Spleen (tissue), 11 donors: ENCODE measurements at regions not wholly inside any gene's neighbourhood (a gene's known extent, or its start where the extent isn't known, plus 50 kb on each side); places are given as distances from the start of the nearest gene placed in this dataset.

Source experiments
- DNase-seq: peaks from one replicate; pipeline ENCODE4 v3.0.0-alpha.2; 2020
- H3K27ac ChIP-seq, 8 donors: fragments of 200-600 bp; sonication (generic) in 7 of 8; 1 replicate in 4 of 8; 2 replicates in 4 of 8; pipeline versions ENCODE4 v1.5.0 to v1.8.0; 2016 to 2021; ENCODE audit warnings: inconsistent platforms in 4 of 8, mild to moderate bottlenecking in 4 of 8, moderate library complexity in 1 of 8
- H3K27me3 ChIP-seq, 7 donors: fragments of 200-600 bp; sonication (generic) in 6 of 7; replicated peaks in 1 of 7; 1 replicate in 4 of 7; 2 replicates in 3 of 7; pipeline versions ENCODE4 v1.5.0 to v1.8.0; 2016 to 2021; ENCODE audit warnings: inconsistent platforms in 3 of 7, mild to moderate bottlenecking in 1 of 7
- H3K36me3 ChIP-seq, 6 donors: fragments of 200-600 bp; sonication (generic) in 5 of 6; 1 replicate in 4 of 6; 2 replicates in 2 of 6; pipeline versions ENCODE4 v1.5.0 to v1.8.0; 2016 to 2021; ENCODE audit warnings: inconsistent platforms in 2 of 6
- H3K4me1 ChIP-seq, 6 donors: fragments of 200-600 bp; sonication (generic) in 5 of 6; 1 replicate in 3 of 6; 2 replicates in 3 of 6; pipeline versions ENCODE4 v1.5.0 to v1.8.0; 2016 to 2021; ENCODE audit warnings: inconsistent platforms in 3 of 6
- H3K4me3 ChIP-seq, 8 donors: fragments of 200-600 bp; sonication (generic) in 7 of 8; 1 replicate in 4 of 8; 2 replicates in 4 of 8; pipeline versions ENCODE4 v1.5.0 to v1.8.0; 2016 to 2021; ENCODE audit warnings: inconsistent platforms in 4 of 8, mild to moderate bottlenecking in 4 of 8, moderate library complexity in 2 of 8
- H3K9me3 ChIP-seq, 8 donors: fragments of 200-600 bp; sonication (generic) in 7 of 8; 1 replicate in 4 of 8; 2 replicates in 4 of 8; pipeline versions ENCODE4 v1.5.0 to v1.8.0; 2016 to 2021; ENCODE audit warnings: inconsistent platforms in 4 of 8
- CTCF ChIP-seq, 11 experiments: fragments of 200-600 bp in 7 of 11; fragments of 450-650 bp in 4 of 11; sonication (generic) in 4 of 11; IDR thresholded peaks in 8 of 11; conservative IDR thresholded peaks in 3 of 11; 1 replicate in 7 of 11; 2 replicates in 4 of 11; pipeline versions ENCODE4 v1.4.0 to v1.8.0; 2016 to 2021; ENCODE audit warnings: antibody characterized with exemption in 11 of 11, inconsistent platforms in 4 of 11, mild to moderate bottlenecking in 1 of 11
- POLR2A ChIP-seq, 3 donors: fragments of 450-650 bp; IDR thresholded peaks; one replicate each; pipeline ENCODE4 v1.5.1; 2017; ENCODE audit warnings: antibody characterized with exemption in 3 of 3, mild to moderate bottlenecking in 1 of 3
- POLR2AphosphoS5 ChIP-seq, 3 donors: sonication (generic); formaldehyde crosslinking; IDR thresholded peaks; one replicate each; pipeline ENCODE4 v1.5.1; 2017; ENCODE audit warnings: antibody characterized with exemption in 3 of 3
- WGBS, 5 donors: extraction: QIAGEN DNeasy Blood & Tissue Kit in 3 of 5; methylation state at CpG; one replicate each; pipeline versions ENCODE4 v1.1.5 to v1.1.7; 2013 to 2018; 5-methylcytosine and 5-hydroxymethylcytosine counted together
- intact Hi-C: fragments of 100-400 bp; cut with DNase I; formaldehyde crosslinking; loops from one replicate; pipeline ENCODE4 v1.15.0; 2023; ENCODE audit warnings: low total_unique reads
- donor health status: healthy with polysubstance abuse.
- donor health status: DM: no; HTN: no; CAD: no; lungs with moderate emphysema.
- donor health status: DM: no; HTN: no; CAD: no.
- donor health status: Bipolar disorder and iron deficiency.
- donor health status: healthy.
- donor health status: DM: no; HTN: no; CAD: no.
- donor health status: DM: yes; HTN: yes; CAD: no.

DNA sequence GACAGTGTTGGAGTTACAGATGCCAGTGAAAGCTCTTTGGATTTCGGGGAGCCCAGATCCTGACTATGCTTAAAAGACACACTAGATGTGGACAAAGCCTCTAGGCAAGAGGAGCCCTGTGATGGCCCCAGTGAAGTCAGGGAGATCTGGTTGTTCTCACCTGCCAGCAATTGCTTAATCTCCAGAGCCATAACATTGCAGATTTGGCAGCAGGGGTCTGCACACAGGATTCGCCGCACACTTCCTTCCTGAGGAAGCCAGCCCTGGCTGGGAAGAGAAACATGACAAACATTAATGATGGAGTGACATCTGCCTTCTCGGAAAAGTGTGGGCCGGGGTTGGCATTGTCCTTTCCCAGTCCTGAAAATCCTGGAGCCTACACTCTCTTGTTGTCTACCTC, 65.2 kb upstream of the PHF24 start:
- Histone ChIP-seq H3K9me3 (no peaks in the 10 kb centered on the region), H3K4me1 (peaks cover 0 to 3% (median 0%) of the 10 kb centered on the region in 6 donors), H3K4me3 (no peak overlapping the region), H3K27ac (no peak overlapping the region), H3K27me3 (peaks cover 0 to 47% (median 0%) of the 10 kb centered on the region in 7 donors), H3K36me3 (no peaks in the 10 kb centered on the region)
- no peak for DNase-seq
- 18 to 28% (median 21%) methylated on average over 5 of the region's 5 CpGs for WGBS, 5 donors
- intact Hi-C loops = loop anchor here (10.0 kb wide), 1 partner anchor 202 kb away; the partner anchor contains the start of gene PIGO
- TF ChIP-seq POLR2A (IDR thresholded peaks at IDR 0.05) (no peak), POLR2AphosphoS5 (IDR thresholded peaks at IDR 0.05) (no peak), CTCF (IDR thresholded peaks at IDR 0.05 in 8 of 11, conservative IDR thresholded peaks at IDR 0.05 in 3 of 11) (no peak)

DNA sequence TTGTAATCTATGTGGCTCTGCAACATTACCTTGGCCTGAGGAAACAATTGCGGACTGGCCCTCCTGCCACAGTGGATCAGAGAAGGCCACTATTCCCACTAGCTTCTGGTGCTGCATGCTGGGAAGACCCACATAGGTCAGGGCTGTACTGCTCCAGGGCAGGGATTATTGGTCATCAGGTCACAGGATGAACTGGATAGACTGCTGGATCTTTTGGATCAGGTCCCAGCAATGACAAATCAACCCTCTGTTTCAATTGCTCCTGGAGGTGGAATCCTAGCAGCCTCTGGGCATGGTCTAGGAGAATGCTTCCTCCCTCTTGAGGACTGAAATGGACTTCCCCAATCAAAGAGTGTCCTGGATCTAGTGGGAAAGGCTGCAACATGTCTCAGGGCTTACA, 66.7 kb upstream of the PHF24 start:
- 78 to 94% (median 88%) methylated on average over 1 of the region's 1 CpG; no CpG with 5 or more reads in 1 of the 5 donors for WGBS, 5 donors
- Histone ChIP-seq H3K9me3 (no peaks in the 10 kb centered on the region), H3K27ac (no peak overlapping the region), H3K36me3 (no peaks in the 10 kb centered on the region), H3K4me3 (no peak overlapping the region), H3K4me1 (peaks cover 0 to 3% (median 0%) of the 10 kb centered on the region in 6 donors), H3K27me3 (peaks cover 0 to 37% (median 0%) of the 10 kb centered on the region in 7 donors)
- DNase-seq = no peak
- TF ChIP-seq CTCF (IDR thresholded peaks at IDR 0.05 in 8 of 11, conservative IDR thresholded peaks at IDR 0.05 in 3 of 11) (no peak), POLR2AphosphoS5 (IDR thresholded peaks at IDR 0.05) (no peak), POLR2A (IDR thresholded peaks at IDR 0.05) (no peak)
- intact Hi-C loops = loop anchor here (10.0 kb wide), 1 partner anchor 203 kb away; the partner anchor contains the start of gene PIGO

DNA sequence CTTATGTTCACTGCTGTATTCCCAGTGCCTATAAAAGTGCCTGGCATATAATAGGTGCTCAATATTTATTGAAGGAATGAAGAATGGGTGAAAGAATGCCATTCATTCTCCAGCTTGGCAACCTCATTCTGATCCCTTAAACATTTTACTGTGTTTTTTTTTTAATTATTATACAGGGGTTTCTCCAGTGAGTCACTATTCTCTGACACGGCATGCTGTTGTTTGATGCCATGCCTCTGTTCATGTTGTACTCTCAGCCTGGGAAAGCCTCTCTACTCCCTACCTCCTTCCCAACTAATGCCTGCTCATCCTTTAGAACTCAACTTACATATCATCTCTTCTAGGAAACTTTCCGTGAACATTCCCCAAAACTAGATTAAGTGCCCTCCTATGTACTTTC, 70.2 kb upstream of the PHF24 start:
- no peak overlapping the region for H3K4me3 ChIP-seq
- H3K4me1 ChIP-seq = peaks cover 0 to 1% (median 0%) of the 10 kb centered on the region in 6 donors
- intact Hi-C loops = no loop called here
- DNase-seq = no peak
- H3K9me3 ChIP-seq = peaks cover 0 to 3% (median 0%) of the 10 kb centered on the region in 8 donors
- no peak overlapping the region for H3K27ac ChIP-seq
- WGBS, 5 donors = 39 to 49% (median 42%) methylated on average over 2 of the region's 2 CpGs
- TF ChIP-seq CTCF (IDR thresholded peaks at IDR 0.05 in 8 of 11, conservative IDR thresholded peaks at IDR 0.05 in 3 of 11) (no peak), POLR2A (IDR thresholded peaks at IDR 0.05) (no peak), POLR2AphosphoS5 (IDR thresholded peaks at IDR 0.05) (no peak)
- no peaks in the 10 kb centered on the region for H3K36me3 ChIP-seq
- peaks cover 0 to 4% (median 0%) of the 10 kb centered on the region in 7 donors for H3K27me3 ChIP-seq

DNA sequence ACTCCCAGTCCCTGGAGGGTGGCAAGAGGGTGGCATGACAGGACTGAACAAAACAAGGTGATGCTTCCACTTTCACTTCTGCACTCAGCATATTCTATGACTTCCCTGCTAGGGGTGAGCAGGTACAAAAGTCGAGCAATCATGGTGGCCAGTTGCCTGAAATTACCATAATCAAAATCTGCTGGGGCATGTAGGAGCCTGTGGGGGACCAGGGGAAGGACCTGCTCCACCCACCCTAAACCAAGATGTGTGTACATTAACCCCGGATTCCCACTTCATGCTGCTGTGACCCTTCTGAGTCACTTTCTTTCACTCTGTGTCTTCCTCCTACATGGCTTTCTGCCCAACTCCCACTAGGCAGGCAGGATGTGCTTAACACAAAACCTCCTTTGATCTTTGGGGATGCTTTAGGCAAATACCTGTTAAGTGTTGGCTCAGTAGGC, 73.3 kb upstream of the PHF24 start:
- H3K4me1 ChIP-seq = no peaks in the 10 kb centered on the region
- peaks cover 0 to 3% (median 0%) of the 10 kb centered on the region in 8 donors for H3K9me3 ChIP-seq
- TF ChIP-seq POLR2AphosphoS5 (IDR thresholded peaks at IDR 0.05) (no peak), CTCF (IDR thresholded peaks at IDR 0.05 in 8 of 11, conservative IDR thresholded peaks at IDR 0.05 in 3 of 11) (no peak), POLR2A (IDR thresholded peaks at IDR 0.05) (no peak)
- no peak overlapping the region for H3K4me3 ChIP-seq
- intact Hi-C loops = no loop called here
- H3K27me3 ChIP-seq = peaks cover 0 to 3% (median 0%) of the 10 kb centered on the region in 7 donors
- H3K27ac ChIP-seq = no peak overlapping the region
- 56 to 72% (median 63%) methylated on average over 2 of the region's 2 CpGs for WGBS, 5 donors
- no peaks in the 10 kb centered on the region for H3K36me3 ChIP-seq
- DNase-seq = no peak
